Lung (tissue), 11 donors: ENCODE measurements at regions not wholly inside any gene's neighbourhood (a gene's known extent, or its start where the extent isn't known, plus 50 kb on each side); places are given as distances from the start of the nearest gene placed in this dataset.

ENCODE experiments used
- ATAC-seq: fragments of 200-7000 bp; cut with Tn5 transposase; one replicate; pipeline ENCODE4 v1.9.1; 2020; ENCODE audit warnings: moderate number of reproducible peaks; ENCODE audit not compliant: insufficient read depth, low FRiP score
- DNase-seq, 3 donors: peaks; one replicate each; pipeline ENCODE4 v3.0.0-alpha.2; 2013 to 2017
- H3K27ac ChIP-seq, 2 donors: one replicate each; pipeline ENCODE4 v1.5.1; 2013; ENCODE audit warnings: mild to moderate bottlenecking in 2 of 2, moderate library complexity in 2 of 2, control low read depth in 1 of 2, inconsistent platforms in 1 of 2, low read depth in 1 of 2, low read length in 1 of 2
- H3K27me3 ChIP-seq, 3 donors: one replicate each; pipeline ENCODE4 v1.5.1; 2013; ENCODE audit warnings: low read length in 2 of 3; ENCODE audit not compliant: control insufficient read depth in 3 of 3, insufficient read depth in 3 of 3
- H3K36me3 ChIP-seq, 4 donors: one replicate each; pipeline ENCODE4 v1.5.1; 2013; ENCODE audit warnings: low read length in 4 of 4, mild to moderate bottlenecking in 1 of 4, moderate library complexity in 1 of 4; ENCODE audit not compliant: control insufficient read depth in 4 of 4, insufficient read depth in 4 of 4
- H3K4me1 ChIP-seq, 5 donors: one replicate each; pipeline ENCODE4 v1.5.1; 2013; ENCODE audit warnings: low read length in 5 of 5, mild to moderate bottlenecking in 2 of 5, moderate library complexity in 1 of 5; ENCODE audit not compliant: control insufficient read depth in 5 of 5, insufficient read depth in 5 of 5
- H3K4me3 ChIP-seq: one replicate; pipeline ENCODE4 v1.5.1; 2013; ENCODE audit warnings: mild to moderate bottlenecking, control low read depth, moderate library complexity
- H3K9ac ChIP-seq, 2 donors: one replicate each; pipeline ENCODE4 v1.5.1; 2013; ENCODE audit warnings: low read length in 2 of 2, control low read depth in 1 of 2; ENCODE audit not compliant: insufficient read depth in 1 of 2
- H3K9me3 ChIP-seq, 4 donors: one replicate each; pipeline ENCODE4 v1.5.1; 2013; ENCODE audit warnings: low read length in 3 of 4, mild to moderate bottlenecking in 1 of 4, moderate library complexity in 1 of 4; ENCODE audit not compliant: control insufficient read depth in 4 of 4, insufficient read depth in 3 of 4
- CTCF ChIP-seq: IDR thresholded peaks from 2 replicates; pipeline ENCODE4 v1.5.1; 2012; ENCODE audit warnings: mild to moderate bottlenecking; ENCODE audit errors: control extremely low read depth, extremely low read depth
- WGBS, 2 donors: extraction: QIAGEN DNeasy Blood & Tissue Kit; methylation state at CpG; one replicate each; pipeline ENCODE4 v1.1.7; 2013; 5-methylcytosine and 5-hydroxymethylcytosine counted together
- donor health status: control.
- donor health status: control.
- donor health status: Bipolar disorder and iron deficiency.
- donor health status: healthy.
- donor health status: DM: yes; HTN: yes; CAD: no.

- Histone ChIP-seq H3K9ac (no peak overlapping the region), H3K27ac (peak overlapping the region in 1 of 2 donors; percentile 45), H3K36me3 (no peaks in the 10 kb centered on the region), H3K27me3 (no peaks in the 10 kb centered on the region), H3K4me3 (no peak overlapping the region), H3K4me1 (peaks cover 0 to 8% (median 2%) of the 10 kb centered on the region in 5 donors), H3K9me3 (peaks cover 0 to 2% (median 0%) of the 10 kb centered on the region in 4 donors)
- DNase-seq = peak in 2 of 3 donors; percentile 9 to 24
- 83 to 86% methylated on average over 4 of the region's 4 CpGs for WGBS, 2 donors
- peak; percentile 34 for ATAC-seq
- TF ChIP-seq CTCF = no peak
These were observed 449.6 kb upstream of the TGFBR2 start for GRCh38 chr3:30156586-30157498.

- Histone ChIP-seq H3K4me3 (no peak overlapping the region), H3K27me3 (no peaks in the 10 kb centered on the region), H3K9ac (no peak overlapping the region), H3K27ac (peak overlapping the region in 1 of 2 donors; percentile 33), H3K9me3 (peaks cover 0 to 2% (median under 1%) of the 10 kb centered on the region in 4 donors), H3K36me3 (no peaks in the 10 kb centered on the region), H3K4me1 (peaks cover 0 to 8% (median 2%) of the 10 kb centered on the region in 5 donors)
- 27 to 39% methylated on average over 6 of the region's 6 CpGs for WGBS, 2 donors
- ATAC-seq = peak; percentile 54
- peak in 2 of 3 donors; percentile 62 to 81 for DNase-seq
- TF ChIP-seq CTCF = no peak
These were observed 445.0 kb upstream of the TGFBR2 start for GRCh38 chr3:30161375-30161774.

- DNase-seq (no peak), ATAC-seq (no peak)
- no peak overlapping the region for H3K27ac ChIP-seq
- no peaks in the 10 kb centered on the region for H3K36me3 ChIP-seq
- no peak for TF ChIP-seq CTCF
- H3K9me3 ChIP-seq = peaks cover 0 to 2% (median under 1%) of the 10 kb centered on the region in 4 donors
- H3K4me1 ChIP-seq = peaks cover 0 to 6% (median 0%) of the 10 kb centered on the region in 5 donors
- H3K4me3 ChIP-seq = no peak overlapping the region
- 95% methylated on average over 3 of the region's 3 CpGs for WGBS, 2 donors
- no peaks in the 10 kb centered on the region for H3K27me3 ChIP-seq
- no peak overlapping the region for H3K9ac ChIP-seq
These were observed 443.8 kb upstream of the TGFBR2 start for GRCh38 chr3:30162579-30162978.
